OCI-LY1 (cell line): ENCODE measurements at regions not wholly inside any gene's neighbourhood (a gene's known extent, or its start where the extent isn't known, plus 50 kb on each side); places are given as distances from the start of the nearest gene placed in this dataset.

Source experiments
- CTCF ChIP-seq: fragments of 200-600 bp; sonication (generic), shearing (Covaris generic); IDR thresholded peaks from 2 replicates; pipeline ENCODE4 v1.5.1; 2017; ENCODE audit warnings: mild to moderate bottlenecking, antibody characterized with exemption, low read length, moderate library complexity, mixed read lengths
- EZH2 ChIP-seq: fragments of 200-600 bp; sonication (generic), shearing (Covaris generic); IDR thresholded peaks from 2 replicates; pipeline ENCODE4 v1.8.0; 2017; ENCODE audit warnings: borderline replicate concordance, mixed run types, mild to moderate bottlenecking, antibody characterized with exemption, low read length, moderate library complexity, mixed read lengths

GRCh38 chr2:51638811-51639210, 606.9 kb upstream of the NRXN1 start:
- no peak for TF ChIP-seq CTCF
- TF ChIP-seq EZH2: no peak
